Activated CD8-positive, alpha-beta T cell treated with anti-CD3 and anti-CD28 coated beads for 36 hours (primary cell): ENCODE measurements at regions not wholly inside any gene's neighbourhood (a gene's known extent, or its start where the extent isn't known, plus 50 kb on each side); places are given as distances from the start of the nearest gene placed in this dataset.

ENCODE experiments used
- ATAC-seq: fragments of 200-7000 bp; cut with Tn5 transposase; one replicate; pipeline ENCODE4 v1.10.0; 2021; ENCODE audit warnings: mild to moderate bottlenecking, moderate library complexity
- CTCF ChIA-PET: fragments of 350-600 bp; sonication (Branson Sonifier 250); formaldehyde crosslinking; loops from one replicate; lab custom pipeline; 2021; ENCODE audit warnings: antibody characterized with exemption; lab: Charles Lee
- POLR2A ChIA-PET: fragments of 350-600 bp; sonication (Branson Sonifier 250); formaldehyde crosslinking; loops from one replicate; lab custom pipeline; 2021; ENCODE audit warnings: antibody characterized with exemption; lab: Charles Lee
- DNase-seq: peaks from one replicate; pipeline ENCODE4 v3.0.0-alpha.2; 2020
- H3K27ac Mint-ChIP-seq: one replicate; pipeline ENCODE4 v1.8.0; 2021; ENCODE audit warnings: mild to moderate bottlenecking, mixed read lengths
- H3K27me3 Mint-ChIP-seq: one replicate; pipeline ENCODE4 v1.8.0; 2021; ENCODE audit warnings: mixed read lengths
- H3K36me3 Mint-ChIP-seq: one replicate; pipeline ENCODE4 v1.8.0; 2021; ENCODE audit warnings: low read depth, mixed read lengths
- H3K4me1 Mint-ChIP-seq: one replicate; pipeline ENCODE4 v1.8.0; 2021; ENCODE audit warnings: low read depth, mixed read lengths
- H3K4me3 Mint-ChIP-seq: one replicate; pipeline ENCODE4 v1.8.0; 2021; ENCODE audit warnings: mild to moderate bottlenecking, moderate library complexity, mixed read lengths
- H3K9me3 Mint-ChIP-seq: one replicate; pipeline ENCODE4 v1.8.0; 2021; ENCODE audit warnings: mixed read lengths
- CTCF ChIP-seq: fragments of 200-600 bp; IDR thresholded peaks from one replicate; pipeline ENCODE4 v1.8.0; 2022; ENCODE audit warnings: antibody characterized with exemption, mild to moderate bottlenecking
- intact Hi-C: fragments of 100-400 bp; cut with micrococcal nuclease; formaldehyde crosslinking; loops from one replicate; pipeline ENCODE4 v1.10.0; 2022

GRCh38 chr10:78619115-78619851, 449.5 kb upstream of the ZMIZ1 start:
- ChIA-PET CTCF (no interaction called here), POLR2A (no interaction called here)
- ATAC-seq, result no peak
- intact Hi-C loops, result no loop called here
- no peak for TF ChIP-seq CTCF
- peaks cover 6% of the 10 kb centered on the region for H3K27me3 Mint-ChIP-seq
- H3K9me3 Mint-ChIP-seq, result no peaks in the 10 kb centered on the region
- H3K36me3 Mint-ChIP-seq, result no peaks in the 10 kb centered on the region
- H3K4me1 Mint-ChIP-seq, result no peaks in the 10 kb centered on the region
- H3K27ac Mint-ChIP-seq, result no peak overlapping the region
- H3K4me3 Mint-ChIP-seq, result no peak overlapping the region
- DNase-seq, result no peak

DNA sequence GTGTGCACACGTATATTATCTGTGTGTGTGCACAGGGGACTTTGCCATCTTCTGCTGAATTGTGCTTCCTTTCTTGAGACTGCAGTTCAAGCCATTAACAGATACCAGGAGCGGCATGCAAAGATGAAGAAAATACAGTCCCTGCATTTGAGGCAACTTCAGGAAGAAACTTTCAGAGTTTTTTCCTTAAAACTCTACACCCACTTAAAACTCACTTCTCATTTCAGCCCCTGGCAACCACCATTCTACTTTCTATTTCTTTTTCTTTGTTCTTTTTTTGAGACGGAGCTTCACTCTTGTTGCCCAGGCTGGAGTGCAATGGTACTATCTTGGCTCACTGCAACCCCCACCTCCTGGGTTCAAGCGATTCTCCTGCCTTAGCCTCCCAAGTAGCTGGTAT, 448.9 kb upstream of the ZMIZ1 start:
- DNase-seq, result no peak
- CTCF ChIA-PET, result no interaction called here

GRCh38 chr10:78620985-78621799, 447.6 kb upstream of the ZMIZ1 start:
- intact Hi-C loops, result no loop called here
- POLR2A ChIA-PET, result no interaction called here
- peaks cover 6% of the 10 kb centered on the region for H3K27me3 Mint-ChIP-seq
- no peaks in the 10 kb centered on the region for H3K36me3 Mint-ChIP-seq
- ATAC-seq, result no peak
- H3K4me3 Mint-ChIP-seq, result no peak overlapping the region
- DNase-seq, result no peak
- H3K4me1 Mint-ChIP-seq, result no peaks in the 10 kb centered on the region
- TF ChIP-seq CTCF, result no peak
- no peak overlapping the region for H3K27ac Mint-ChIP-seq
- no peaks in the 10 kb centered on the region for H3K9me3 Mint-ChIP-seq
- CTCF ChIA-PET, result no interaction called here

More for the DNA sequence above, 448.9 kb upstream of the ZMIZ1 start:
- Mint-ChIP-seq H3K36me3 (no peaks in the 10 kb centered on the region), H3K9me3 (no peaks in the 10 kb centered on the region), H3K27me3 (peaks cover 6% of the 10 kb centered on the region), H3K27ac (no peak overlapping the region), H3K4me3 (no peak overlapping the region), H3K4me1 (no peaks in the 10 kb centered on the region)
- no peak for ATAC-seq
- TF ChIP-seq CTCF, result no peak
- intact Hi-C loops, result no loop called here
- POLR2A ChIA-PET, result no interaction called here

DNA sequence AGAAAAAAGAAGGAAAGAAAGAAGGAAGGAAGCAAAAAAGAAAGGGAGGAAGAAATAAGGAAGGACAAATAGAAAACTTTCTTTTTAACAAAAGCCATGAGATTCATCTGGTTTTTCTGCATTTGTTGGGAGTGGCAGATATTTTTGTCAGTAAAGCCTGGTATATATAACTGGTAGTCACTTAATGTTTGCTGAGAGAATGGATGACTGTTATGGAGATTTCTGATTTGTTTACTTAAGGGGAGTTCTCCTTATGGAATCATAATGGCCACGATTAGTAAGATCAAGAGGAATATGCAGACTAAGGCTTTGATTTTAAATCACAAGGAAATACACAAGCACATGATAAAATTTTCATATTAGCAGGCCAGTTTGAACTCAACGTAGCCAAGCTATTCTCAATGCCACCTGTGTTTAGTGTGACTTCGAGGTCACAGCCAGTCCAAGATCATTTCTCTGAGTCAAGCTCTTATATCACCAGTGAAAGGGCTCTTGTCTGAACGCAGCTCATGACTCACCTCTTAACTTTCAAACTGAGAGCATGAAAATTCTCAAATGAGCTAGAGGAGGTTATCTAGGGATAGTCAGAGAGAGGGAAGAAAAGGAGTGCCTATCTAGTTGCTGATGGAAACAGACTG, 445.1 kb upstream of the ZMIZ1 start:
- H3K9me3 Mint-ChIP-seq, result no peaks in the 10 kb centered on the region
- CTCF ChIA-PET, result interaction anchor here (0.8 kb wide), 1 partner anchor 571 kb away, joined by 3 read pairs; no protein-coding TSS in a partner anchor
- no peak for DNase-seq

More for the DNA sequence above, 445.1 kb upstream of the ZMIZ1 start:
- Mint-ChIP-seq H3K36me3 (no peaks in the 10 kb centered on the region), H3K27ac (no peak overlapping the region), H3K4me1 (no peaks in the 10 kb centered on the region), H3K27me3 (peaks cover 5% of the 10 kb centered on the region), H3K4me3 (no peak overlapping the region)
- intact Hi-C loops, result no loop called here
- POLR2A ChIA-PET, result interaction anchor here (1.0 kb wide), 1 partner anchor 18 kb away, joined by 3 read pairs; no protein-coding TSS in a partner anchor
- ATAC-seq, result peak; percentile 27
- TF ChIP-seq CTCF, result no peak
